GM23338 (cell line): ENCODE measurements at regions not wholly inside any gene's neighbourhood (a gene's known extent, or its start where the extent isn't known, plus 50 kb on each side); places are given as distances from the start of the nearest gene placed in this dataset.

ENCODE experiments used
- CREB1 ChIP-seq: fragments of 250-450 bp; sonication (Bioruptor Pico); IDR thresholded peaks from 2 replicates; pipeline ENCODE4 v1.5.0; 2020; ENCODE audit warnings: low read depth, mild to moderate bottlenecking, moderate library complexity
- CTCF ChIP-seq, 2 experiments: fragments of 200-600 bp in 1 of 2; sonication (generic) in 1 of 2; conservative IDR thresholded peaks; 2 replicates each; pipeline versions ENCODE4 v1.5.1 to v1.6.1; 2016 to 2017; ENCODE audit warnings: antibody characterized with exemption in 2 of 2, low read depth in 2 of 2, mild to moderate bottlenecking in 2 of 2, moderate library complexity in 1 of 2
- EZH2 ChIP-seq: fragments of 200-600 bp; sonication (generic); IDR thresholded peaks from one replicate; pipeline ENCODE4 v1.8.0; 2017; ENCODE audit warnings: antibody characterized with exemption, mild to moderate bottlenecking, low read depth; ENCODE audit not compliant: unreplicated experiment
- EZH2phosphoT487 ChIP-seq: fragments of 200-600 bp; sonication (generic); IDR thresholded peaks from one replicate; pipeline ENCODE4 v1.8.1; 2018; ENCODE audit warnings: antibody characterized with exemption; ENCODE audit not compliant: unreplicated experiment
- JUNB ChIP-seq: IDR thresholded peaks from one replicate; pipeline ENCODE4 v1.6.1; 2016; ENCODE audit warnings: antibody characterized with exemption; ENCODE audit not compliant: unreplicated experiment
- NANOG ChIP-seq: IDR thresholded peaks from 2 replicates; pipeline ENCODE4 v1.6.1; 2016; ENCODE audit warnings: antibody characterized with exemption, borderline replicate concordance
- POLR2AphosphoS5 ChIP-seq: IDR thresholded peaks from 2 replicates; pipeline ENCODE4 v1.6.1; 2016; ENCODE audit warnings: antibody characterized with exemption, low read depth
- STAT1 ChIP-seq: IDR thresholded peaks from one replicate; pipeline ENCODE4 v1.6.1; 2016; ENCODE audit warnings: antibody characterized with exemption; ENCODE audit not compliant: unreplicated experiment
- ZNF114 ChIP-seq: fragments of 250-450 bp; sonication (Bioruptor Pico); IDR thresholded peaks from 2 replicates; pipeline ENCODE4 v1.5.0; 2020; ENCODE audit warnings: mild to moderate bottlenecking, moderate library complexity
- ZNF331 ChIP-seq: fragments of 250-450 bp; sonication (Bioruptor Pico); IDR thresholded peaks from 2 replicates; pipeline ENCODE4 v1.5.0; 2020; ENCODE audit warnings: low read depth, mild to moderate bottlenecking, moderate library complexity
- ZNF462 ChIP-seq: fragments of 250-450 bp; sonication (Bioruptor Pico); IDR thresholded peaks from 2 replicates; pipeline ENCODE4 v1.5.0; 2020; ENCODE audit warnings: mild to moderate bottlenecking, moderate library complexity
- TF ChIP-seq, protein P1 (sequence below): IDR thresholded peaks from one replicate; pipeline ENCODE4 v1.6.1; 2018; ENCODE audit warnings: antibody characterized with exemption; ENCODE audit not compliant: unreplicated experiment
- TF ChIP-seq, protein P2 (sequence below): IDR thresholded peaks from 2 replicates; pipeline ENCODE4 v1.6.1; 2016; ENCODE audit warnings: antibody characterized with exemption

DNA sequence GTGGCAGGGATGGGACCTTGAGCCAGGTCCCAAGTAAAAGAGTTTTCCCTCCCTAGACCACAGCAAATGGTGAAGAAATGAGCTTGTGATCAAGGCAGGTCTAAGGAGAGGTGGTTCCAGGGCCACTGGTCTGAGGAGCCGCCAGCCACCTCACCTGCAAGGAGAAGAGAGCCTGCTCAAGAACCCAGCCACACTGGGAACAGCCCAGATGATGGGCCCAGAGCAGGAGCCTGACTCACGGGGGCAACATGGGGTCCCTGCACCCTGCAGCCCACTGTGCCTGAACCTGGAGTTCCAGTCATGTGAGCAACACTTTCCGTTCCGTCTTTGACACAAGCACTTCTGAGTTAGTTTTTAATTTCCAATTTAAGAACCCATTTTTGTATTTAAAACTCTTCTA, 204.5 kb upstream of the CDH4 start:
- TF ChIP-seq EZH2 (no peak), POLR2AphosphoS5 (no peak), CTCF (conservative IDR thresholded peaks at IDR 0.05; ENCODE audit: low read depth in 2 of 2) (no peak), CREB1 (CRISPR knock-in tag) (no peak), EZH2phosphoT487 (no peak), JUNB (no peak), NANOG (no peak), STAT1 (no peak), ZNF331 (CRISPR knock-in tag) (no peak), ZNF114 (no peak), ZNF462 (no peak)
- TF ChIP-seq, protein P1, sequence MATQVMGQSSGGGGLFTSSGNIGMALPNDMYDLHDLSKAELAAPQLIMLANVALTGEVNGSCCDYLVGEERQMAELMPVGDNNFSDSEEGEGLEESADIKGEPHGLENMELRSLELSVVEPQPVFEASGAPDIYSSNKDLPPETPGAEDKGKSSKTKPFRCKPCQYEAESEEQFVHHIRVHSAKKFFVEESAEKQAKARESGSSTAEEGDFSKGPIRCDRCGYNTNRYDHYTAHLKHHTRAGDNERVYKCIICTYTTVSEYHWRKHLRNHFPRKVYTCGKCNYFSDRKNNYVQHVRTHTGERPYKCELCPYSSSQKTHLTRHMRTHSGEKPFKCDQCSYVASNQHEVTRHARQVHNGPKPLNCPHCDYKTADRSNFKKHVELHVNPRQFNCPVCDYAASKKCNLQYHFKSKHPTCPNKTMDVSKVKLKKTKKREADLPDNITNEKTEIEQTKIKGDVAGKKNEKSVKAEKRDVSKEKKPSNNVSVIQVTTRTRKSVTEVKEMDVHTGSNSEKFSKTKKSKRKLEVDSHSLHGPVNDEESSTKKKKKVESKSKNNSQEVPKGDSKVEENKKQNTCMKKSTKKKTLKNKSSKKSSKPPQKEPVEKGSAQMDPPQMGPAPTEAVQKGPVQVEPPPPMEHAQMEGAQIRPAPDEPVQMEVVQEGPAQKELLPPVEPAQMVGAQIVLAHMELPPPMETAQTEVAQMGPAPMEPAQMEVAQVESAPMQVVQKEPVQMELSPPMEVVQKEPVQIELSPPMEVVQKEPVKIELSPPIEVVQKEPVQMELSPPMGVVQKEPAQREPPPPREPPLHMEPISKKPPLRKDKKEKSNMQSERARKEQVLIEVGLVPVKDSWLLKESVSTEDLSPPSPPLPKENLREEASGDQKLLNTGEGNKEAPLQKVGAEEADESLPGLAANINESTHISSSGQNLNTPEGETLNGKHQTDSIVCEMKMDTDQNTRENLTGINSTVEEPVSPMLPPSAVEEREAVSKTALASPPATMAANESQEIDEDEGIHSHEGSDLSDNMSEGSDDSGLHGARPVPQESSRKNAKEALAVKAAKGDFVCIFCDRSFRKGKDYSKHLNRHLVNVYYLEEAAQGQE, result no peak
- TF ChIP-seq, protein P2, sequence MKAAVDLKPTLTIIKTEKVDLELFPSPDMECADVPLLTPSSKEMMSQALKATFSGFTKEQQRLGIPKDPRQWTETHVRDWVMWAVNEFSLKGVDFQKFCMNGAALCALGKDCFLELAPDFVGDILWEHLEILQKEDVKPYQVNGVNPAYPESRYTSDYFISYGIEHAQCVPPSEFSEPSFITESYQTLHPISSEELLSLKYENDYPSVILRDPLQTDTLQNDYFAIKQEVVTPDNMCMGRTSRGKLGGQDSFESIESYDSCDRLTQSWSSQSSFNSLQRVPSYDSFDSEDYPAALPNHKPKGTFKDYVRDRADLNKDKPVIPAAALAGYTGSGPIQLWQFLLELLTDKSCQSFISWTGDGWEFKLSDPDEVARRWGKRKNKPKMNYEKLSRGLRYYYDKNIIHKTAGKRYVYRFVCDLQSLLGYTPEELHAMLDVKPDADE, result no peak
